HG02885 (cell line): ENCODE measurements at regions not wholly inside any gene's neighbourhood (a gene's known extent, or its start where the extent isn't known, plus 50 kb on each side); places are given as distances from the start of the nearest gene placed in this dataset.
"Not testable (repeated sequence)": the region's sequence is repeated elsewhere in the genome, so short reads cannot be mapped to it uniquely, and the experiment has no call there.

ENCODE experiments used
- ATAC-seq: cut with Tn5 transposase; IDR thresholded peaks from one replicate; pipeline ENCODE4 v1.9.1; 2021; ENCODE audit warnings: mild to moderate bottlenecking; ENCODE audit not compliant: unreplicated experiment, poor library complexity

- not testable (repeated sequence) for ATAC-seq
These were observed 59.0 kb upstream of the NUTM2F start for GRCh38 chr9:94387338-94388010.

GRCh38 chr9:94388011-94388406 lies 59.6 kb upstream of the NUTM2F start:
- ATAC-seq = not testable (repeated sequence)

- ATAC-seq = not testable (repeated sequence)
These were observed 62.1 kb upstream of the NUTM2F start for GRCh38 chr9:94390425-94391098.

GRCh38 chr9:94392971-94393624 lies 64.7 kb upstream of the NUTM2F start:
- not testable (repeated sequence) for ATAC-seq

- peak; percentile 69 for ATAC-seq
These were observed 69.4 kb upstream of the NUTM2F start for GRCh38 chr9:94397766-94398379.

GRCh38 chr9:94400461-94400860 lies 72.0 kb upstream of the NUTM2F start:
- not testable (repeated sequence) for ATAC-seq

- ATAC-seq = not testable (repeated sequence)
These were observed 74.4 kb upstream of the NUTM2F start for GRCh38 chr9:94402795-94403194.

- not testable (repeated sequence) for ATAC-seq
These were observed 75.1 kb upstream of the NUTM2F start for GRCh38 chr9:94403571-94403970.

- not testable (repeated sequence) for ATAC-seq
These were observed 85.2 kb upstream of the NUTM2F start for GRCh38 chr9:94413665-94414064.

GRCh38 chr9:94415111-94415510 lies 86.7 kb upstream of the NUTM2F start:
- not testable (repeated sequence) for ATAC-seq

- not testable (repeated sequence) for ATAC-seq
These were observed 91.7 kb upstream of the NUTM2F start for GRCh38 chr9:94420098-94420497.

- not testable (repeated sequence) for ATAC-seq
These were observed 93.5 kb upstream of the NUTM2F start for GRCh38 chr9:94421951-94422350.

- not testable (repeated sequence) for ATAC-seq
These were observed 96.9 kb upstream of the NUTM2F start for GRCh38 chr9:94425312-94425711.

- ATAC-seq = not testable (repeated sequence)
These were observed 108.7 kb upstream of the NUTM2F start for GRCh38 chr9:94437128-94437527.

GRCh38 chr9:94438336-94438735 lies 109.9 kb upstream of the NUTM2F start:
- ATAC-seq = not testable (repeated sequence)

- ATAC-seq = not testable (repeated sequence)
These were observed 112.7 kb upstream of the NUTM2F start for GRCh38 chr9:94441146-94441545.

GRCh38 chr9:94441796-94442195 lies 113.1 kb upstream of the PCAT7 start:
- ATAC-seq = no peak

- ATAC-seq = no peak
These were observed 111.7 kb upstream of the PCAT7 start for GRCh38 chr9:94443032-94443722.

GRCh38 chr9:94445863-94446262 lies 109.0 kb upstream of the PCAT7 start:
- ATAC-seq = no peak

- no peak for ATAC-seq
These were observed 105.4 kb upstream of the PCAT7 start for GRCh38 chr9:94449486-94449885.
